ENCODE measurements at regions not wholly inside any gene's neighbourhood (a gene's known extent, or its start where the extent isn't known, plus 50 kb on each side); places are given as distances from the start of the nearest gene placed in this dataset.
"Not testable (repeated sequence)": the region's sequence is repeated elsewhere in the genome, so short reads cannot be mapped to it uniquely, and the experiment has no call there.

GRCh38 chr13:31608780-31609179, 130.5 kb upstream of the RXFP2 start:
- TF ChIP-seq CTCF (IDR thresholded peaks at IDR 0.05; ENCODE audit: low read depth, low read length); POLR2A (IDR thresholded peaks at IDR 0.05; ENCODE audit: extremely low read depth, insufficient read length); MAX (IDR thresholded peaks at IDR 0.05; ENCODE audit: low read depth, low read length); MYC (IDR thresholded peaks at IDR 0.05; ENCODE audit: low read depth, low read length): not testable (repeated sequence)

Measured in NB4 (cell line).